ENCODE measurements at regions not wholly inside any gene's neighbourhood (a gene's known extent, or its start where the extent isn't known, plus 50 kb on each side); places are given as distances from the start of the nearest gene placed in this dataset.

DNA sequence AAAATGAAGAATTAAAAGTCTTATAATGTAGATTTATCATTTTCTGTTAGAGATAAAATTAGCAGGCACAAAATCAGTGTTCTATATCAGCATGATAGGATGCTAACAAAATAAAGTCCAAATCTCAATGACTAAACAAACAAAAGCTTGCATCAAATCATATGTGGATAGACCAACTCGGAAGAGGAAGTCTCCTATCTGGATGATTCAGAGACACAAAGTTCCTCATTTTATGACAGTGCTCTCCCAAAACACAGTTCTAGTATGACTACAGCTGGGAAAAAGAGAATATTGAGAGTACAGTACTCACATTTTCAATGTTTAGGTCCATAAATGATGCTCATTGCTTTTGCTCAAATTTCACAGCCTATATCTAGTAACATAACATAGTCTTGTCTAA, 376.1 kb upstream of the CTSO start:
- TF ChIP-seq, protein P1, sequence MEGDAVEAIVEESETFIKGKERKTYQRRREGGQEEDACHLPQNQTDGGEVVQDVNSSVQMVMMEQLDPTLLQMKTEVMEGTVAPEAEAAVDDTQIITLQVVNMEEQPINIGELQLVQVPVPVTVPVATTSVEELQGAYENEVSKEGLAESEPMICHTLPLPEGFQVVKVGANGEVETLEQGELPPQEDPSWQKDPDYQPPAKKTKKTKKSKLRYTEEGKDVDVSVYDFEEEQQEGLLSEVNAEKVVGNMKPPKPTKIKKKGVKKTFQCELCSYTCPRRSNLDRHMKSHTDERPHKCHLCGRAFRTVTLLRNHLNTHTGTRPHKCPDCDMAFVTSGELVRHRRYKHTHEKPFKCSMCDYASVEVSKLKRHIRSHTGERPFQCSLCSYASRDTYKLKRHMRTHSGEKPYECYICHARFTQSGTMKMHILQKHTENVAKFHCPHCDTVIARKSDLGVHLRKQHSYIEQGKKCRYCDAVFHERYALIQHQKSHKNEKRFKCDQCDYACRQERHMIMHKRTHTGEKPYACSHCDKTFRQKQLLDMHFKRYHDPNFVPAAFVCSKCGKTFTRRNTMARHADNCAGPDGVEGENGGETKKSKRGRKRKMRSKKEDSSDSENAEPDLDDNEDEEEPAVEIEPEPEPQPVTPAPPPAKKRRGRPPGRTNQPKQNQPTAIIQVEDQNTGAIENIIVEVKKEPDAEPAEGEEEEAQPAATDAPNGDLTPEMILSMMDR (IDR thresholded peaks at IDR 0.05): no peak
- no peak overlapping the region for H3K27ac ChIP-seq
- H3K4me3 ChIP-seq: no peak overlapping the region
- no peak for DNase-seq (ENCODE audit: low spot score)

DNA sequence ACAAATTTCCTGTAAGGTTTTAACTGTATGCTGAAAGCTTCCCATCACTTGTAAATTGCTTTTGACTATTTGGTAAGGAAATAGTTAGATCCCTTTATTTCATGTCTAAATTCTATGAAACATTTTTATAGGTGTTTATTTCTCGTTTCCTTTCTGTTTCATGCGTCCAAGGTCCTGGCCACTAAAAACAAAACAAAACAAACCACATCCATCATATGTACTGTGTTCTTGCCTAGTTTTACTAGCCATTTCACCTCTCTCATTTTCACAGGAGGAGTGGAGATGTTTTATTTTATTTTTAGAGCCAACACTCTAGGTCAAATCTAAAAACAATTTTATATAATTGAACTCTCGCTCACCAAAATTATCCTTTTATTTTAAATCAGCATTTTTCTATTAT, 375.2 kb upstream of the CTSO start:
- Histone ChIP-seq H3K27ac (no peak overlapping the region), H3K4me3 (no peak overlapping the region)
- TF ChIP-seq, protein P1 (IDR thresholded peaks at IDR 0.05): no peak
- DNase-seq (ENCODE audit: low spot score): no peak

DNA sequence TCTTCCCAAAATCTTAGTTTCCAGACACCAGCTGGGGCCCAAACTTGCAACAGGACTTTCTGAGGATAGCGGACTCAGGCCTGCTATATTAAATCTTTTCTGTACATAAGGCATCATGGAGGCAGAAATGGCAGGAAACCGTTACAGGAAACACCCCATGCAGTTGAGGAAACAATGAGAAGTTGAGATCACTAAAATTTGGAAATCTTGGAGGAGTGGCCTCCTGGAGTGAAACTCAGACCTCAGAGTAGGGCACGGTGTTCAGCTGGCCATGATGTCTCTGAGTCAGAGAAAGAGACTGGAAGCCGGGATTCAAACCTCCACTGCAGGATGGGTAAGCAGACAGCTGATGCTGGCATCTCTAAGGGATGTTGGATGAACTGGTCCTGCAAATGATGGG, 372.6 kb upstream of the CTSO start:
- TF ChIP-seq, protein P1 (IDR thresholded peaks at IDR 0.05): no peak
- no peak overlapping the region for H3K27ac ChIP-seq
- DNase-seq (ENCODE audit: low spot score): no peak
- H3K4me3 ChIP-seq: no peak overlapping the region

DNA sequence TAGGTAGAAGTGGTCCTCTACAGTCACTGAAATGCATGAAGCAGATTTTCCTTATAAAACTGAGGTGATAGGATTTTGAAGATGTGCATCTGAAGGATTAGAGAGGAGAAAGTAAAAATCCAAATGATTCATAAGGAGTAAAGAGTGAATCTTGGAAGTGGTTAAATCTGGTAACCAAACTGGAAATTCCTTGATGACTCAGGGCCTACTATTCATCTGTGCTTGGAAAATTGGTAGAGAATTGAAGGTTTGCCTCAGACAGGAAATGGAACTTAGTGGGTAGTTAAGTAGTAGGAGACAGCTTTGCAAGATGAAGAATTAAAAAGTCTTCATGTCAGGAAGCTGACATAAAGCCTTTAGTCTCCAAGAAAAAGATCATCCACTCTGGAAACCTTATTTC, 368.9 kb upstream of the CTSO start:
- Histone ChIP-seq H3K4me3 (no peak overlapping the region), H3K27ac (no peak overlapping the region)
- TF ChIP-seq, protein P1 (IDR thresholded peaks at IDR 0.05): no peak
- no peak for DNase-seq (ENCODE audit: low spot score)

DNA sequence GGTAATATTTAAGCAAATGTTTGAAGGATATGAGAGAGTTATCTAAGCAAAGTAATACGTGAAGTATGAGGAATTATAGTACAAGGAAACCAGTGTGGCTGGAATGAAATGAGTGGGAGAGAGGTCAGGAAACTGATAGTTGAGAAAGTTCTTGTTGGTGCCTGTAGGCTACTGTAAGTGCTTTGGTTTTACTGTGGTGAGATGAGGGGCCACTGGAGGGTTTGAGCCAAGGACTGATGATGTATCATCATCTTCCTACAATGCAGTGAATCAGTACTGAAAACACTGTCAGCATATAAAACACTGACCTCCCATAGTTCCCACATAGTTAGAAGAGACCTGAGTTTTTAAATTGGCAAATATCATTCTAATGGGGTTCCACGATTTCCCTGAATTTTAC, 367.5 kb upstream of the CTSO start:
- DNase-seq (ENCODE audit: low spot score): no peak
- H3K4me3 ChIP-seq: no peak overlapping the region
- no peak overlapping the region for H3K27ac ChIP-seq
- TF ChIP-seq, protein P1 (IDR thresholded peaks at IDR 0.05): no peak

DNA sequence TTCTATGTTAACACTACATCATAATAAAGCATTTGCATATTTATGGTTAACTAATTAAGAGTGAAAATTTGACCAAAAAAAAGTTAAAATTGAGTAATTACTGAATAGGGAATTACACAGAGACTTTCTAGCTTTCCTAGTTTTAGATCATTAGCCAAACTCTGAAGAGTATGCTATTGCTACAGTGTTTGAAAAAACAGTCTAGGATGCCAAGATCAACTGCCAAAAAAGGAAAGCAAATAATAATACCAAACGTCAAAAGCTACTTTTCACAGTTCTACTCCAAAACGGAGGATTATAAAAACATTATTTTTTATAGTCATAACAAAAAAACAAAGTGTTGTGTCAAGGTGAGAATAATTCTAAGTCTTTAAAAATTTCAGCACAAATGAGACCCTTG, 359.8 kb upstream of the CTSO start:
- no peak for DNase-seq (ENCODE audit: low spot score)

DNA sequence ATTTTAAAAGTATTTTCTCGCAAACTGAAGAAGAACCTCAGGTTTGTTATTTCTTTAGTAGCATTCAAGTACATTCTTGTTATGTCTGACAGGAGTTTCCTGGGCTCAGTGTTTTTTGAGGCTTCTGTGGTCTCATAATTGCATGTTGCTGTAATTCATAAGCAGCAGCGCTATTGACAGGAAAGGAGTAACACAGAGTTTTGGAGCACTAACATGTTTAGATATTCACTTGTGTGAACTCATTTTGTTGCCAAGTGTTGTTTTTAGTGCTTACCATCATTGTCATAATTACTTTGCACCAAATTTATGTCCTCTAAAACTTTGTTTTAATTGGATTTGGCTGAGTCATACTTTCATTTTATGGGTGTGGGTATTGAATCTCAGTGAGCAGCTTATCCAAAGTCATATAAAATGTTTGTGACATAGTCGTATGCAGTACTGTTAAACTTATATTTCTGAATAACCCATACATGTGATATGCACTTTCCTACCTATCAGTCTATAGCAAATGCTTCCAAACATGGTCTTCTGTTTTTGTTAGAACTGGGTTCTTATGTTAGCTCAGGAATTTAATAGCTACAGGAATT, 358.7 kb upstream of the CTSO start:
- Histone ChIP-seq H3K27ac (no peak overlapping the region), H3K4me3 (no peak overlapping the region)
- TF ChIP-seq, protein P1 (IDR thresholded peaks at IDR 0.05): no peak
- DNase-seq (ENCODE audit: low spot score): no peak

More for the DNA sequence above, 359.8 kb upstream of the CTSO start:
- no peak overlapping the region for H3K27ac ChIP-seq
- no peak overlapping the region for H3K4me3 ChIP-seq
- TF ChIP-seq, protein P1 (IDR thresholded peaks at IDR 0.05): no peak

Measured in coronary artery (tissue), 2 donors.